ENCODE measurements at regions not wholly inside any gene's neighbourhood (a gene's known extent, or its start where the extent isn't known, plus 50 kb on each side); places are given as distances from the start of the nearest gene placed in this dataset.

- TF ChIP-seq UBTF (IDR thresholded peaks at IDR 0.05; ENCODE audit: borderline replicate concordance in 1 of 2, low read depth in 2 of 2, low read length in 2 of 2) (no peak), PHF8 (IDR thresholded peaks at IDR 0.05; ENCODE audit: borderline replicate concordance, low read length) (no peak), DACH1 (IDR thresholded peaks at IDR 0.05; ENCODE audit: partially characterized antibody) (peak; percentile 88), ETS2 (tag; IDR thresholded peaks at IDR 0.05; ENCODE audit: borderline replicate concordance, poor library complexity, severe bottlenecking) (no peak), ZNF785 (CRISPR knock-in tag; IDR thresholded peaks at IDR 0.05) (no peak), CBX1 (IDR thresholded peaks at IDR 0.05; ENCODE audit: low read depth) (peak; percentile 35; the same call in 1 of the 2 replicates), GTF3C2 (IDR thresholded peaks at IDR 0.05; ENCODE audit: borderline replicate concordance, extremely low read depth, insufficient read length) (no peak), MBD1 (CRISPR knock-in tag; IDR thresholded peaks at IDR 0.05) (0 out of 2 replicates have a peak, but pooled peaks have one; percentile 27), RUNX1 (IDR thresholded peaks at IDR 0.05; ENCODE audit: low read depth) (no peak), BRD4 (IDR thresholded peaks at IDR 0.05) (peak; percentile 69; the same call in 1 of the 2 replicates), JUN (IDR thresholded peaks at IDR 0.05; ENCODE audit: borderline replicate concordance, low read depth, low read length) (peak; percentile 84), JUN (CRISPR knock-in tag; IDR thresholded peaks at IDR 0.05; ENCODE audit: borderline replicate concordance) (no peak), HLTF (IDR thresholded peaks at IDR 0.05) (no peak), HOXB6 (CRISPR knock-in tag; IDR thresholded peaks at IDR 0.05; ENCODE audit: borderline replicate concordance) (no peak), TFAP4 (CRISPR knock-in tag; IDR thresholded peaks at IDR 0.05; ENCODE audit: borderline replicate concordance) (peak; percentile 96), ZNF830 (CRISPR knock-in tag; IDR thresholded peaks at IDR 0.05) (no peak), EP400 (IDR thresholded peaks at IDR 0.05) (peak; percentile 81), ZNF354B (CRISPR knock-in tag; IDR thresholded peaks at IDR 0.05) (no peak)
Observed at GRCh38 chr3:5563537-5564277, 376.2 kb downstream of the EDEM1 start (continued).
